ENCODE measurements at regions not wholly inside any gene's neighbourhood (a gene's known extent, or its start where the extent isn't known, plus 50 kb on each side); places are given as distances from the start of the nearest gene placed in this dataset.

GRCh38 chr6:144630857-144631256, 345.7 kb downstream of the UTRN start:
- TF ChIP-seq CTCF (IDR thresholded peaks at IDR 0.05) (no peak), POLR2A (IDR thresholded peaks at IDR 0.05) (no peak)
